ENCODE measurements at regions not wholly inside any gene's neighbourhood (a gene's known extent, or its start where the extent isn't known, plus 50 kb on each side); places are given as distances from the start of the nearest gene placed in this dataset.

DNA sequence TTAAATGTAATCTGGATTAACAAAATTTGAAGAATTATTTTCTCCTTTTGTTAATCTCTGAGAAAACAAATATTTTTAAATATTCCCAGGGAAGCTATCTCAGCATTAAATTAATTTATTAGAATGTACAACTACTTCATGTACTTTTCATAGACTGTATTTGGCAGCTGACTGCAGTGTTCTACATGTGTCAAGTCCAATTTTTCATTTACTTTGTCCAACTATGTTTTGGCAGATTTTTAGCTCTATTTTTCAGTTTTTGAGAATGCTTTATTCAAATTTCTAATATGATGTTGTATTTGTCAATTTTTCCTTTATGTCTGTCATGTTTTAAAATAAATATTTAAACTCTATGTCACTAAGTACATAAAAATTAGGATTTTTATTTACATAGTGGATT lies 925.1 kb downstream of the OTOL1 start:
- intact Hi-C loops (cut with DNase I) = no loop called here
- ATAC-seq (no peak), DNase-seq (no peak)
- no peaks in the 10 kb centered on the region for H3K4me1 ChIP-seq
- H3K27me3 ChIP-seq = no peaks in the 10 kb centered on the region
- H3K9me3 ChIP-seq = no peaks in the 10 kb centered on the region
- no peak overlapping the region for H3K4me3 ChIP-seq
- H3K27ac ChIP-seq = no peak overlapping the region
- TF ChIP-seq, protein P1, sequence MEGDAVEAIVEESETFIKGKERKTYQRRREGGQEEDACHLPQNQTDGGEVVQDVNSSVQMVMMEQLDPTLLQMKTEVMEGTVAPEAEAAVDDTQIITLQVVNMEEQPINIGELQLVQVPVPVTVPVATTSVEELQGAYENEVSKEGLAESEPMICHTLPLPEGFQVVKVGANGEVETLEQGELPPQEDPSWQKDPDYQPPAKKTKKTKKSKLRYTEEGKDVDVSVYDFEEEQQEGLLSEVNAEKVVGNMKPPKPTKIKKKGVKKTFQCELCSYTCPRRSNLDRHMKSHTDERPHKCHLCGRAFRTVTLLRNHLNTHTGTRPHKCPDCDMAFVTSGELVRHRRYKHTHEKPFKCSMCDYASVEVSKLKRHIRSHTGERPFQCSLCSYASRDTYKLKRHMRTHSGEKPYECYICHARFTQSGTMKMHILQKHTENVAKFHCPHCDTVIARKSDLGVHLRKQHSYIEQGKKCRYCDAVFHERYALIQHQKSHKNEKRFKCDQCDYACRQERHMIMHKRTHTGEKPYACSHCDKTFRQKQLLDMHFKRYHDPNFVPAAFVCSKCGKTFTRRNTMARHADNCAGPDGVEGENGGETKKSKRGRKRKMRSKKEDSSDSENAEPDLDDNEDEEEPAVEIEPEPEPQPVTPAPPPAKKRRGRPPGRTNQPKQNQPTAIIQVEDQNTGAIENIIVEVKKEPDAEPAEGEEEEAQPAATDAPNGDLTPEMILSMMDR (IDR thresholded peaks at IDR 0.05) = no peak
- H3K36me3 ChIP-seq = no peaks in the 10 kb centered on the region

DNA sequence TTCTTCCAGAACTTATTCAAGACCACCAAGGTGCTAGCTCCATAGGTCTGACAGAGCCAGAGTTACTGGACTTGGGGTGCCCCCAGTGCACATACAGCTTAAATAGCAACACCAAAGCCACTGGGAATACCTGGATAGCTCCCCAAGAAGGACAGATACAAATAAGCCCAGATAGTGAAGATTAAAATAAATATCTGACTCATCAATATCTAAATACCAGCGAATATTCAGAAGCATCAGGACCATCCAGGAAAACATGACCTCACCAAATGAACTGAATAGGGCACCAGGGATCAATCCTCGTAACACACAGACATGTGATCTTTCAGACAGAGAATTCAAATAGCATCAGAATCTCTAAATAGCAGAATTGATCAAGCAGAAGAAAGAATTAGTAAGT lies 931.6 kb downstream of the OTOL1 start:
- H3K4me3 ChIP-seq = no peak overlapping the region
- TF ChIP-seq, protein P1 (IDR thresholded peaks at IDR 0.05) = no peak
- no peaks in the 10 kb centered on the region for H3K36me3 ChIP-seq
- DNase-seq (no peak), ATAC-seq (no peak)
- peaks cover 4% of the 10 kb centered on the region for H3K9me3 ChIP-seq
- no peaks in the 10 kb centered on the region for H3K27me3 ChIP-seq
- H3K4me1 ChIP-seq = no peaks in the 10 kb centered on the region
- intact Hi-C loops (cut with DNase I) = no loop called here
- no peak overlapping the region for H3K27ac ChIP-seq

DNA sequence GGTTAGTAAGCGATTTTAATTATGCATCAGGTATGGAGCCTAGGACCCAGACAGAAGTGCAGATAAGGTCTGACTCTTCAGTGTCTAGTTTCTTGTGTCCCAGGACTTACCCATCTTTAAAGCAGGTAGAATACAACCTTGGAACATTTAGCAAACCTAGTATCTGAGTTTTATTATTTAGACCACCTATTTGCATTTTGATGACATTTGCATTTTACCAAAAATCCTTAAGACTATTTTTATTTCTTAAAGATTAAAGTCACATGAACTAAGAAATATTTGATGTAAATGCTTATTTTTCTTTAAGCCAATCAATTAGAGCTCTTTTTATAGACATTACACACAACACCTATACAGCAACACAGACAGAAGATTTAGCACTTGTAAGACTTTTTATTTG lies 939.1 kb downstream of the OTOL1 start:
- ATAC-seq = no peak
- intact Hi-C loops (cut with DNase I) = no loop called here
- peaks cover 4% of the 10 kb centered on the region for H3K9me3 ChIP-seq
- no peaks in the 10 kb centered on the region for H3K4me1 ChIP-seq
- H3K27ac ChIP-seq = no peak overlapping the region
- no peak overlapping the region for H3K4me3 ChIP-seq
- DNase-seq = no peak
- TF ChIP-seq, protein P1 (IDR thresholded peaks at IDR 0.05) = no peak
- H3K27me3 ChIP-seq = no peaks in the 10 kb centered on the region
- no peaks in the 10 kb centered on the region for H3K36me3 ChIP-seq

DNA sequence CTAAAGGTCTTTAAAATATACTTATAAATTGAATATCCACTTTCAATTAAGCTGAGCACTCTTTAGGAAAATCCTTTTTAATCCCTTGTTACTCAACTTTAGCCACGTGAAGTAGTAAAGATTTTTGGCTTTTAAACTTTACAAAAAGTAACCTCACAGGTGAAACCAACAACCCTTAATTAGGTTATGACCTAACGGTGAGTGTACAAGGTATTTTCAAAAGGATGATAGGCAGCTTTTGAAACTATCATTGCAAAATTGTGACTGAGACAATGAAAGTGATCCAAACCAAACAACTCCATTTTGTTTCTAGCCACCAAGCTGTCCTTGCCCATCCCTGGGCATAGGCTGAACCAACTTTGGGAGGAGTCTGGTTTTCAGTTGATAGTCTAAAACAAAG lies 940.2 kb downstream of the OTOL1 start:
- Histone ChIP-seq H3K36me3 (no peaks in the 10 kb centered on the region), H3K9me3 (no peaks in the 10 kb centered on the region), H3K4me1 (no peaks in the 10 kb centered on the region), H3K4me3 (no peak overlapping the region), H3K27ac (no peak overlapping the region), H3K27me3 (no peaks in the 10 kb centered on the region)
- ATAC-seq (no peak), DNase-seq (no peak)
- intact Hi-C loops (cut with DNase I) = no loop called here
- TF ChIP-seq, protein P1 (IDR thresholded peaks at IDR 0.05) = no peak

DNA sequence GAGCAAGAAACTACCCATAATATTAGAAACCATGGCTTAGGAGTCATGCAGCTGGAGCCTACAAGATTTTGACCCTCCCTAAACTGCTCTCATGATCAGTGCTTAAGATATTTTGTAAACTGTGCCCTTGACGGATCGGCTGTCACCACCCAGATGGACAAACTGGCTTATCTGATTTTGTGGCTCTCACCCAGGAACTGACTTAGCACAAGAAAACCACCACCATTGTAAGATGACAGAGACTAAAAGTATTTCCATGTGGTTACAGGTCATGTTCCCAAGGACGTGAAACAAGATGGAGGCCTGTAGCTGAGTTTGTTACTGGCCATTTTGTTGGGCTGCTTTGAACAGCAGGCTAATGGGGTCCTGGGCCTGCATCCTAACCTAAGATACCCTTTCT lies 940.9 kb downstream of the OTOL1 start:
- DNase-seq = no peak
- intact Hi-C loops (cut with DNase I) = no loop called here
- no peaks in the 10 kb centered on the region for H3K4me1 ChIP-seq
- TF ChIP-seq, protein P1 (IDR thresholded peaks at IDR 0.05) = no peak
- H3K4me3 ChIP-seq = no peak overlapping the region
- H3K9me3 ChIP-seq = no peaks in the 10 kb centered on the region
- H3K36me3 ChIP-seq = no peaks in the 10 kb centered on the region
- no peak overlapping the region for H3K27ac ChIP-seq
- ATAC-seq = no peak
- H3K27me3 ChIP-seq = no peaks in the 10 kb centered on the region

DNA sequence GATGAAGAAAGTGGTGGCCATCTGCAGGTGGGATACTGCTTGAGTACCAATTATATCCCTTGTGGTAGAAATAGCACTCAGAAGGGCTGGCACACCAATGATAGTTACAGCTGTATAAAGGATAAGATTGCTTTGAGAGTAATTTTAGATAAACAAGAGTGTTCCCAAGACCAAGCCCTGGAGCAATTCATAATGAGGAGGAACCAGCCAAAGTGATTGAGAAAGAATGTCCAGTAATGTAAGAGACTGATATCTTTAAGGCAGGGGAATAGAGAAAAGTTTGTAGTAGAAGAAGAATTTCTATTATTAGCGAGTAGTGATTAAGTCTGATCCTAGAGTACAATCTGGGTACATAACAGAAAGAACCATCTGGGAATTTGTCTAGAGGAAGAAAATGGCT lies 945.1 kb downstream of the OTOL1 start:
- no peaks in the 10 kb centered on the region for H3K27me3 ChIP-seq
- no peak overlapping the region for H3K27ac ChIP-seq
- ATAC-seq (no peak), DNase-seq (no peak)
- no peaks in the 10 kb centered on the region for H3K36me3 ChIP-seq
- no peaks in the 10 kb centered on the region for H3K4me1 ChIP-seq
- no peak overlapping the region for H3K4me3 ChIP-seq
- TF ChIP-seq, protein P1 (IDR thresholded peaks at IDR 0.05) = no peak
- intact Hi-C loops (cut with DNase I) = no loop called here
- no peaks in the 10 kb centered on the region for H3K9me3 ChIP-seq

Measured in upper lobe of right lung (tissue), 1 donor.